ENCODE measurements at regions not wholly inside any gene's neighbourhood (a gene's known extent, or its start where the extent isn't known, plus 50 kb on each side); places are given as distances from the start of the nearest gene placed in this dataset.

DNA sequence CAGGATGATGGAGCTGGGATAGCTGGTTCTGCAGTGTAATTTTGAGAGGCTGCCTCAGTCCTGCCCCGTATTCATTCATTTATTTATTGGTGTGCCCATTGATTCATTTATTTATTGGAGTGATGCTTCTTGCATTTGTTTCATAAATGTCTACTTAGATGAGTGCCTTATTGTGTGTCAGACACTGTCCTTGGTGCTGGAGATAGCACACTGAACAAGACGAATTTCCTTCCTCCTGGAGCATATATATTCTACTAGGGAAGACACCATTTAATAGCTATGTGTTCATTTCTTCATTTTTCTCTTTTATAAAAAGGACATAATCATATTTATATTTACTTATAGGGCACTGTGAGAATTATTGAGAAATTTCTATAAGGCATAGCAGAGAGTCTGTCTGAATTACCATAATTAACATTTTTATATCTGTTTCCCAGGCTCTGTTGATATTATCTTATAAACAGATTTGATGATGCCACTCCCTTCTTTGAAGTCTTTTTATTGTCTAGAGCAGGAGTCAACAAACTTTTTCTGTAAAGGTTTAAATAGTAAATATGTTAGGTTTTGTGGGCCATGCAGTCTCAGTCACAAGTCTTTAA, 433.9 kb upstream of the ZNF608 start:
- Mint-ChIP-seq H3K4me3 (ENCODE audit: low read depth, unreplicated experiment) (no peak overlapping the region), H3K9me3 (ENCODE audit: low read depth, unreplicated experiment) (peaks cover 6% of the 10 kb centered on the region)

DNA sequence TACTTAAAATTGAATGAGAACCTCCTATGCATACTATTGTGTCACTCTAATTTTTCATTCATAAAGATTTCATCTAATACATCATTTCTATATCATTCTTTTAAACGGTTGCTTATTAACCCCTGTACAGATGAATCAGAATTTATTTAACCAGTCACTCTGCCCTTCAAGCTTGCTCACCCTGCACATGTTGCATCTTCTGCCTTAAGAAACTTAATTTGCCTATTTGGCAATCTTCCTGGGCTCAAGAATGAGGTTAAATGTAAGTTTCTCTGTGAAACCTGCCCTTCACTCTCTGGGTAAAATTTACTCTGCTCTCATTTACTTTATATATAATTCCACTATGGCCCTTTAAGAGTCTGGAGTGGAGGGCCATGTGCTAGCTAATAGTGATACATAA, 434.7 kb upstream of the ZNF608 start:
- CTCF ChIA-PET: interaction anchor here (0.6 to 0.7 kb wide), 5 partner anchors 21 to 1577 kb away, joined by 3 to 6 read pairs (median 4); no protein-coding TSS in a partner anchor
- Mint-ChIP-seq H3K9me3 (ENCODE audit: low read depth, unreplicated experiment) (peaks cover 6% of the 10 kb centered on the region), H3K4me1 (ENCODE audit: low read depth, unreplicated experiment) (peaks cover 7% of the 10 kb centered on the region), H3K36me3 (ENCODE audit: insufficient read depth, unreplicated experiment) (no peaks in the 10 kb centered on the region), H3K27ac (ENCODE audit: unreplicated experiment) (no peak overlapping the region), H3K4me3 (ENCODE audit: low read depth, unreplicated experiment) (no peak overlapping the region), H3K27me3 (ENCODE audit: unreplicated experiment) (no peaks in the 10 kb centered on the region)
- DNase-seq: no peak
- intact Hi-C loops (cut with micrococcal nuclease; ENCODE audit: unreplicated experiment): no loop called here
- BruUV-seq (replicated peaks): no TSS peak
- TF ChIP-seq, protein P1, sequence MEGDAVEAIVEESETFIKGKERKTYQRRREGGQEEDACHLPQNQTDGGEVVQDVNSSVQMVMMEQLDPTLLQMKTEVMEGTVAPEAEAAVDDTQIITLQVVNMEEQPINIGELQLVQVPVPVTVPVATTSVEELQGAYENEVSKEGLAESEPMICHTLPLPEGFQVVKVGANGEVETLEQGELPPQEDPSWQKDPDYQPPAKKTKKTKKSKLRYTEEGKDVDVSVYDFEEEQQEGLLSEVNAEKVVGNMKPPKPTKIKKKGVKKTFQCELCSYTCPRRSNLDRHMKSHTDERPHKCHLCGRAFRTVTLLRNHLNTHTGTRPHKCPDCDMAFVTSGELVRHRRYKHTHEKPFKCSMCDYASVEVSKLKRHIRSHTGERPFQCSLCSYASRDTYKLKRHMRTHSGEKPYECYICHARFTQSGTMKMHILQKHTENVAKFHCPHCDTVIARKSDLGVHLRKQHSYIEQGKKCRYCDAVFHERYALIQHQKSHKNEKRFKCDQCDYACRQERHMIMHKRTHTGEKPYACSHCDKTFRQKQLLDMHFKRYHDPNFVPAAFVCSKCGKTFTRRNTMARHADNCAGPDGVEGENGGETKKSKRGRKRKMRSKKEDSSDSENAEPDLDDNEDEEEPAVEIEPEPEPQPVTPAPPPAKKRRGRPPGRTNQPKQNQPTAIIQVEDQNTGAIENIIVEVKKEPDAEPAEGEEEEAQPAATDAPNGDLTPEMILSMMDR (IDR thresholded peaks at IDR 0.05; ENCODE audit: unreplicated experiment): no peak

More for the DNA sequence above, 433.9 kb upstream of the ZNF608 start:
- Mint-ChIP-seq H3K27ac (ENCODE audit: unreplicated experiment) (no peak overlapping the region), H3K27me3 (ENCODE audit: unreplicated experiment) (no peaks in the 10 kb centered on the region), H3K36me3 (ENCODE audit: insufficient read depth, unreplicated experiment) (no peaks in the 10 kb centered on the region), H3K4me1 (ENCODE audit: low read depth, unreplicated experiment) (peaks cover 15% of the 10 kb centered on the region)
- CTCF ChIA-PET: interaction anchor here (0.5 kb wide), 1 partner anchor 17 kb away, joined by 3 read pairs; no protein-coding TSS in a partner anchor
- no peak for DNase-seq
- BruUV-seq (replicated peaks): no TSS peak
- TF ChIP-seq, protein P1 (IDR thresholded peaks at IDR 0.05; ENCODE audit: unreplicated experiment): no peak
- intact Hi-C loops (cut with micrococcal nuclease; ENCODE audit: unreplicated experiment): no loop called here

DNA sequence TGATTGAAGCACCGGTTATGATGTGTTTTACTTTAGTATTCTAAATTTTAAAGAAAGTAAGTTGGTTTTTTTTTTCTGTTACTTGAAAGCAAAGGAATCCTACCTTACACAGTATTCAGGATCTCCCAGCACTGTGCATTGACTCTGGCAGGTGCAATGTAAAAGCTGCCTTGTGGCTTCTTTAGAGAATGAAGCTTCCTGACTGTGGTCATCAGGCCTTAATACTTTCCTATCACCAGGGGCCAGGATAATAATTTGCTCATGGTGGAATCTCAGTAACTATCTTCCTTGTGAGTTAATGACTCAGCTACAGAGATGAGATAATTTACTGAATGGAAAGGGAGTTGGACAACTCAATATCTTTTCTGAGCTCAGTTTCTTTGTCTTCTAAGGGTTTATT, 435.5 kb upstream of the ZNF608 start:
- no TSS peak for BruUV-seq (replicated peaks)
- CTCF ChIA-PET: interaction anchor here (0.7 to 0.9 kb wide), 5 partner anchors 20 to 1576 kb away, joined by 3 to 6 read pairs (median 4); no protein-coding TSS in a partner anchor
- Mint-ChIP-seq H3K4me1 (ENCODE audit: low read depth, unreplicated experiment) (no peaks in the 10 kb centered on the region), H3K9me3 (ENCODE audit: low read depth, unreplicated experiment) (peaks cover 6% of the 10 kb centered on the region), H3K4me3 (ENCODE audit: low read depth, unreplicated experiment) (no peak overlapping the region), H3K36me3 (ENCODE audit: insufficient read depth, unreplicated experiment) (no peaks in the 10 kb centered on the region), H3K27me3 (ENCODE audit: unreplicated experiment) (no peaks in the 10 kb centered on the region), H3K27ac (ENCODE audit: unreplicated experiment) (no peak overlapping the region)
- DNase-seq: no peak
- TF ChIP-seq, protein P1 (IDR thresholded peaks at IDR 0.05; ENCODE audit: unreplicated experiment): no peak
- intact Hi-C loops (cut with micrococcal nuclease; ENCODE audit: unreplicated experiment): no loop called here

DNA sequence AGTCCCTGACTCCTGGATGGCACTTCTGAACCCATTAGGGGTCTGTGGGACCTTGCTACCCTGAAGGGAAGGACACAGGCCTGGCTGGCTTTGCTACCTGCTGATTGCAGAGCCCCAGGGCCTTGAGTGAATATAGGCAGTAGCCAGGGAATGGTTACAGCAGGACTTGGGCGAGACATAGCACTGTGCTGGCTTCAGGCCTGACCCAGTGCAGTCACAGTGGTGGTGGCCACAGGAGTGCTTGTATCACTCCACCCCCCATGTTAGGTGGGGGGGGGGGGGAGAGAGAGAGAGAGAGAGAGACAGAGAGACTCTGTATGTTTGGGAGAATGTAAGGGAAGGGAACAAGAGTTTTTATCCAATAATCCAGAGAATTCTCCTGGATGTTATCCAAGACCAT, 439.3 kb upstream of the ZNF608 start:
- no peaks in the 10 kb centered on the region for H3K27me3 Mint-ChIP-seq (ENCODE audit: unreplicated experiment)
- H3K27ac Mint-ChIP-seq (ENCODE audit: unreplicated experiment): no peak overlapping the region
- no peak overlapping the region for H3K4me3 Mint-ChIP-seq (ENCODE audit: low read depth, unreplicated experiment)
- BruUV-seq (replicated peaks): no TSS peak
- no peaks in the 10 kb centered on the region for H3K4me1 Mint-ChIP-seq (ENCODE audit: low read depth, unreplicated experiment)
- H3K9me3 Mint-ChIP-seq (ENCODE audit: low read depth, unreplicated experiment): no peaks in the 10 kb centered on the region
- no peak for DNase-seq
- no peaks in the 10 kb centered on the region for H3K36me3 Mint-ChIP-seq (ENCODE audit: insufficient read depth, unreplicated experiment)
- CTCF ChIA-PET: no interaction called here
- intact Hi-C loops (cut with micrococcal nuclease; ENCODE audit: unreplicated experiment): no loop called here
- TF ChIP-seq, protein P1 (IDR thresholded peaks at IDR 0.05; ENCODE audit: unreplicated experiment): no peak
